Fibroblast of mammary gland (primary cell): ENCODE measurements at regions not wholly inside any gene's neighbourhood (a gene's known extent, or its start where the extent isn't known, plus 50 kb on each side); places are given as distances from the start of the nearest gene placed in this dataset.

Experiments used
- DNase-seq: peaks from one replicate; pipeline ENCODE4 v3.0.0-alpha.2; 2010; ENCODE audit warnings: low read depth
- H3K4me3 ChIP-seq: 2 replicates; pipeline ENCODE4 v1.5.1; 2011; ENCODE audit warnings: low read depth, mild to moderate bottlenecking, low read length, moderate library complexity; ENCODE audit not compliant: control insufficient read depth
- CTCF ChIP-seq: conservative IDR thresholded peaks from 2 replicates; pipeline ENCODE4 v1.5.1; 2011; ENCODE audit warnings: low read depth, low read length, inconsistent platforms; ENCODE audit not compliant: control insufficient read depth, insufficient read depth

- H3K4me3 ChIP-seq = no peak overlapping the region
- DNase-seq = no peak
- no peak for TF ChIP-seq CTCF
These were observed 615.6 kb upstream of the ADAMTS9 start for GRCh38 chr3:65303431-65303830.

GRCh38 chr3:65291448-65292125 is 603.8 kb upstream of the ADAMTS9 start:
- no peak for TF ChIP-seq CTCF
- no peak for DNase-seq
- H3K4me3 ChIP-seq = no peak overlapping the region

- no peak for DNase-seq
- TF ChIP-seq CTCF = no peak
- no peak overlapping the region for H3K4me3 ChIP-seq
These were observed 601.0 kb upstream of the ADAMTS9 start for GRCh38 chr3:65288776-65289175.

- no peak for TF ChIP-seq CTCF
- no peak overlapping the region for H3K4me3 ChIP-seq
- no peak for DNase-seq
These were observed 598.2 kb upstream of the ADAMTS9 start for GRCh38 chr3:65285956-65286355.

- no peak overlapping the region for H3K4me3 ChIP-seq
- no peak for DNase-seq
- TF ChIP-seq CTCF = no peak
These were observed 597.2 kb upstream of the ADAMTS9 start for GRCh38 chr3:65284961-65285360.

GRCh38 chr3:65284546-65284945 is 596.7 kb upstream of the ADAMTS9 start:
- TF ChIP-seq CTCF = no peak
- no peak for DNase-seq

More at GRCh38 chr3:65284546-65284945, 596.7 kb upstream of the ADAMTS9 start:
- no peak overlapping the region for H3K4me3 ChIP-seq
